ENCODE measurements at regions not wholly inside any gene's neighbourhood (a gene's known extent, or its start where the extent isn't known, plus 50 kb on each side); places are given as distances from the start of the nearest gene placed in this dataset.

GRCh38 chr13:65307056-65307455 lies 1923.1 kb downstream of the PCDH9 start:
- Histone ChIP-seq H2AFZ (ENCODE audit: low read length) (no peak overlapping the region), H3K9ac (ENCODE audit: low read depth, low read length, poor library complexity, severe bottlenecking) (no peak overlapping the region), H3K27me3 (ENCODE audit: insufficient read depth, low read length, poor library complexity, severe bottlenecking) (no peaks in the 10 kb centered on the region), H3K79me2 (ENCODE audit: insufficient read depth, low read length) (no peaks in the 10 kb centered on the region), H3K9me2 (replicated peaks; ENCODE audit: low read depth, low read length) (no peaks in the 10 kb centered on the region), H3K4me2 (ENCODE audit: low read depth, low read length, poor library complexity, severe bottlenecking) (no peak overlapping the region), H3K36me3 (ENCODE audit: insufficient read depth, low read length) (no peaks in the 10 kb centered on the region), H4K20me1 (ENCODE audit: insufficient read depth, low read length, poor library complexity, severe bottlenecking) (no peaks in the 10 kb centered on the region), H3K4me3 (ENCODE audit: low read length, poor library complexity, severe bottlenecking) (no peak overlapping the region), H3F3A (ENCODE audit: low read depth) (no peaks in the 10 kb centered on the region), H3K4me1 (ENCODE audit: insufficient read depth, low read length, poor library complexity, severe bottlenecking) (no peaks in the 10 kb centered on the region), H3K9me3 (ENCODE audit: insufficient read depth, low read depth, low read length) (no peaks in the 10 kb centered on the region)
- TF ChIP-seq EZH2phosphoT487 (IDR thresholded peaks at IDR 0.05; ENCODE audit: borderline replicate concordance) (no peak), CTCF (conservative IDR thresholded peaks at IDR 0.05; ENCODE audit: low read length) (no peak)

GRCh38 chr13:65302691-65303090 lies 1927.4 kb downstream of the PCDH9 start:
- H3K9me2 ChIP-seq (replicated peaks; ENCODE audit: low read depth, low read length), result no peaks in the 10 kb centered on the region
- H3K9me3 ChIP-seq (ENCODE audit: insufficient read depth, low read depth, low read length), result no peaks in the 10 kb centered on the region
- no peaks in the 10 kb centered on the region for H3K27me3 ChIP-seq (ENCODE audit: insufficient read depth, low read length, poor library complexity, severe bottlenecking)
- no peak overlapping the region for H2AFZ ChIP-seq (ENCODE audit: low read length)
- no peak overlapping the region for H3K9ac ChIP-seq (ENCODE audit: low read depth, low read length, poor library complexity, severe bottlenecking)
- no peaks in the 10 kb centered on the region for H3K36me3 ChIP-seq (ENCODE audit: insufficient read depth, low read length)
- no peaks in the 10 kb centered on the region for H3K4me1 ChIP-seq (ENCODE audit: insufficient read depth, low read length, poor library complexity, severe bottlenecking)
- H3K4me2 ChIP-seq (ENCODE audit: low read depth, low read length, poor library complexity, severe bottlenecking), result no peak overlapping the region
- TF ChIP-seq EZH2phosphoT487 (IDR thresholded peaks at IDR 0.05; ENCODE audit: borderline replicate concordance), result no peak
- TF ChIP-seq CTCF (conservative IDR thresholded peaks at IDR 0.05; ENCODE audit: low read length), result no peak
- no peaks in the 10 kb centered on the region for H3K79me2 ChIP-seq (ENCODE audit: insufficient read depth, low read length)
- H4K20me1 ChIP-seq (ENCODE audit: insufficient read depth, low read length, poor library complexity, severe bottlenecking), result no peaks in the 10 kb centered on the region
- H3K4me3 ChIP-seq (ENCODE audit: low read length, poor library complexity, severe bottlenecking), result no peak overlapping the region
- no peaks in the 10 kb centered on the region for H3F3A ChIP-seq (ENCODE audit: low read depth)

- no peak overlapping the region for H3K4me2 ChIP-seq (ENCODE audit: low read depth, low read length, poor library complexity, severe bottlenecking)
- H3K4me1 ChIP-seq (ENCODE audit: insufficient read depth, low read length, poor library complexity, severe bottlenecking), result no peaks in the 10 kb centered on the region
- no peaks in the 10 kb centered on the region for H3F3A ChIP-seq (ENCODE audit: low read depth)
- H3K79me2 ChIP-seq (ENCODE audit: insufficient read depth, low read length), result no peaks in the 10 kb centered on the region
- H3K4me3 ChIP-seq (ENCODE audit: low read length, poor library complexity, severe bottlenecking), result no peak overlapping the region
- no peak overlapping the region for H3K9ac ChIP-seq (ENCODE audit: low read depth, low read length, poor library complexity, severe bottlenecking)
- TF ChIP-seq EZH2phosphoT487 (IDR thresholded peaks at IDR 0.05; ENCODE audit: borderline replicate concordance), result no peak
- TF ChIP-seq CTCF (conservative IDR thresholded peaks at IDR 0.05; ENCODE audit: low read length), result no peak
- no peaks in the 10 kb centered on the region for H3K27me3 ChIP-seq (ENCODE audit: insufficient read depth, low read length, poor library complexity, severe bottlenecking)
- H3K9me2 ChIP-seq (replicated peaks; ENCODE audit: low read depth, low read length), result no peaks in the 10 kb centered on the region
- H3K36me3 ChIP-seq (ENCODE audit: insufficient read depth, low read length), result no peaks in the 10 kb centered on the region
- no peak overlapping the region for H2AFZ ChIP-seq (ENCODE audit: low read length)
- H4K20me1 ChIP-seq (ENCODE audit: insufficient read depth, low read length, poor library complexity, severe bottlenecking), result no peaks in the 10 kb centered on the region
- no peaks in the 10 kb centered on the region for H3K9me3 ChIP-seq (ENCODE audit: insufficient read depth, low read depth, low read length)
Measured at GRCh38 chr13:65301506-65301905, 1928.6 kb downstream of the PCDH9 start.

Data from Loucy (cell line).